Hepatocyte (in vitro differentiated cells): ENCODE measurements at regions not wholly inside any gene's neighbourhood (a gene's known extent, or its start where the extent isn't known, plus 50 kb on each side); places are given as distances from the start of the nearest gene placed in this dataset.

Source experiments
- DNase-seq: peaks from one replicate; pipeline ENCODE4 v3.0.0-alpha.2; 2016; ENCODE audit warnings: low spot score
- H2AFZ ChIP-seq: fragments of 200-600 bp; sonication (generic); 2 replicates; pipeline ENCODE4 v1.6.0; 2016; ENCODE audit warnings: antibody characterized with exemption, mild to moderate bottlenecking
- H3K27ac ChIP-seq: fragments of 200-600 bp; sonication (generic); 2 replicates; pipeline ENCODE4 v1.5.1; 2016; ENCODE audit warnings: mild to moderate bottlenecking
- H3K27me3 ChIP-seq: fragments of 200-600 bp; sonication (generic); 2 replicates; pipeline ENCODE4 v1.6.1; 2016
- H3K36me3 ChIP-seq: fragments of 200-600 bp; sonication (generic); replicated peaks from 2 replicates; pipeline ENCODE4 v1.5.1; 2016; ENCODE audit warnings: low read depth; ENCODE audit not compliant: insufficient read depth
- H3K4me1 ChIP-seq: fragments of 200-600 bp; sonication (generic); 2 replicates; pipeline ENCODE4 v1.5.1; 2016; ENCODE audit warnings: mild to moderate bottlenecking, moderate library complexity; ENCODE audit not compliant: insufficient read depth
- H3K4me2 ChIP-seq: fragments of 200-600 bp; sonication (generic); 2 replicates; pipeline ENCODE4 v1.6.0; 2016
- H3K4me3 ChIP-seq: fragments of 200-600 bp; sonication (generic); 2 replicates; pipeline ENCODE4 v1.5.1; 2016; ENCODE audit warnings: mild to moderate bottlenecking
- H3K79me2 ChIP-seq: fragments of 200-600 bp; sonication (generic); 2 replicates; pipeline ENCODE4 v1.6.0; 2017; ENCODE audit warnings: mild to moderate bottlenecking
- H3K9me2 ChIP-seq: fragments of 200-600 bp; sonication (generic); replicated peaks from 2 replicates; pipeline ENCODE4 v1.6.0; 2017; ENCODE audit warnings: mild to moderate bottlenecking; ENCODE audit not compliant: insufficient read depth
- H3K9me3 ChIP-seq: fragments of 200-600 bp; sonication (generic); 2 replicates; pipeline ENCODE4 v1.5.1; 2016; ENCODE audit warnings: low read depth, mild to moderate bottlenecking
- H4K20me1 ChIP-seq: fragments of 200-600 bp; sonication (generic); 2 replicates; pipeline ENCODE4 v1.6.0; 2016; ENCODE audit warnings: mild to moderate bottlenecking; ENCODE audit not compliant: insufficient read depth, poor library complexity, severe bottlenecking
- EZH2 ChIP-seq: fragments of 200-600 bp; sonication (generic); IDR thresholded peaks from 2 replicates; pipeline ENCODE4 v1.6.1; 2016; ENCODE audit warnings: antibody characterized with exemption, mild to moderate bottlenecking, borderline replicate concordance
- EZH2phosphoT487 ChIP-seq: fragments of 200-600 bp; sonication (generic); IDR thresholded peaks from one replicate; pipeline ENCODE4 v1.6.1; 2018; ENCODE audit warnings: antibody characterized with exemption, mild to moderate bottlenecking, low read depth, moderate library complexity; ENCODE audit not compliant: unreplicated experiment, severe bottlenecking
- WGBS: methylation state at CpG from one replicate; pipeline ENCODE4 v1.1.6; 2016; ENCODE audit warnings: low lambda C conversion rate; ENCODE audit errors: missing lambda C conversion rate; 5-methylcytosine and 5-hydroxymethylcytosine counted together
- TF ChIP-seq, protein P1 (sequence below): fragments of 200-600 bp; sonication (generic); IDR thresholded peaks from 2 replicates; pipeline ENCODE4 v1.5.1; 2016; ENCODE audit warnings: antibody characterized with exemption, mild to moderate bottlenecking; ENCODE audit not compliant: poor library complexity

DNA sequence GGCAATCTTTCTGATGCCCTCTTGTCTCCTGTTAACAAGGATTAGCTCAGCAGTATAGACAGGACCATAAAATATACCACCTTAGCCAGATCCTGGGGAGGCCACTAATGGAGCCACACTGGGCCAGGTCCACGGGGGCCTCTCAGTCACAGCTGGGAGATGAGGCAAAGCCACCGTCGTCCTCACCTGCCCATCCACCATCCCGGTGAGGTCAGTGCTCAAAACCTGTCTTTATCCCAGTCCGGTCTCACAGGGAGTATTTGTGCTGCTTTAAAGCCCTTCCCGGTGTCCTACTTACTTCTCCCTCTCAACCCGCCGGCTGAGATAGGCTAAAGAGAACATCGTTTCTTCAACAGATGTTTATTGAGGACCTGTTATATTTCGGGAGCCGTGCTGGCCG, 104.3 kb downstream of the EDN3 start:
- Histone ChIP-seq H4K20me1 (no peaks in the 10 kb centered on the region), H3K4me3 (no peak overlapping the region), H3K27ac (no peak overlapping the region), H3K9me2 (no peaks in the 10 kb centered on the region), H3K4me2 (no peak overlapping the region), H3K36me3 (no peaks in the 10 kb centered on the region), H3K4me1 (peaks cover 17% of the 10 kb centered on the region), H3K27me3 (peaks cover 56% of the 10 kb centered on the region), H2AFZ (no peak overlapping the region), H3K79me2 (no peaks in the 10 kb centered on the region), H3K9me3 (no peaks in the 10 kb centered on the region)
- WGBS, result 60% methylated on average over 12 of the region's 12 CpGs
- no peak for DNase-seq
- TF ChIP-seq EZH2, result no peak
- no peak for TF ChIP-seq EZH2phosphoT487
- TF ChIP-seq, protein P1, sequence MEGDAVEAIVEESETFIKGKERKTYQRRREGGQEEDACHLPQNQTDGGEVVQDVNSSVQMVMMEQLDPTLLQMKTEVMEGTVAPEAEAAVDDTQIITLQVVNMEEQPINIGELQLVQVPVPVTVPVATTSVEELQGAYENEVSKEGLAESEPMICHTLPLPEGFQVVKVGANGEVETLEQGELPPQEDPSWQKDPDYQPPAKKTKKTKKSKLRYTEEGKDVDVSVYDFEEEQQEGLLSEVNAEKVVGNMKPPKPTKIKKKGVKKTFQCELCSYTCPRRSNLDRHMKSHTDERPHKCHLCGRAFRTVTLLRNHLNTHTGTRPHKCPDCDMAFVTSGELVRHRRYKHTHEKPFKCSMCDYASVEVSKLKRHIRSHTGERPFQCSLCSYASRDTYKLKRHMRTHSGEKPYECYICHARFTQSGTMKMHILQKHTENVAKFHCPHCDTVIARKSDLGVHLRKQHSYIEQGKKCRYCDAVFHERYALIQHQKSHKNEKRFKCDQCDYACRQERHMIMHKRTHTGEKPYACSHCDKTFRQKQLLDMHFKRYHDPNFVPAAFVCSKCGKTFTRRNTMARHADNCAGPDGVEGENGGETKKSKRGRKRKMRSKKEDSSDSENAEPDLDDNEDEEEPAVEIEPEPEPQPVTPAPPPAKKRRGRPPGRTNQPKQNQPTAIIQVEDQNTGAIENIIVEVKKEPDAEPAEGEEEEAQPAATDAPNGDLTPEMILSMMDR, result no peak

DNA sequence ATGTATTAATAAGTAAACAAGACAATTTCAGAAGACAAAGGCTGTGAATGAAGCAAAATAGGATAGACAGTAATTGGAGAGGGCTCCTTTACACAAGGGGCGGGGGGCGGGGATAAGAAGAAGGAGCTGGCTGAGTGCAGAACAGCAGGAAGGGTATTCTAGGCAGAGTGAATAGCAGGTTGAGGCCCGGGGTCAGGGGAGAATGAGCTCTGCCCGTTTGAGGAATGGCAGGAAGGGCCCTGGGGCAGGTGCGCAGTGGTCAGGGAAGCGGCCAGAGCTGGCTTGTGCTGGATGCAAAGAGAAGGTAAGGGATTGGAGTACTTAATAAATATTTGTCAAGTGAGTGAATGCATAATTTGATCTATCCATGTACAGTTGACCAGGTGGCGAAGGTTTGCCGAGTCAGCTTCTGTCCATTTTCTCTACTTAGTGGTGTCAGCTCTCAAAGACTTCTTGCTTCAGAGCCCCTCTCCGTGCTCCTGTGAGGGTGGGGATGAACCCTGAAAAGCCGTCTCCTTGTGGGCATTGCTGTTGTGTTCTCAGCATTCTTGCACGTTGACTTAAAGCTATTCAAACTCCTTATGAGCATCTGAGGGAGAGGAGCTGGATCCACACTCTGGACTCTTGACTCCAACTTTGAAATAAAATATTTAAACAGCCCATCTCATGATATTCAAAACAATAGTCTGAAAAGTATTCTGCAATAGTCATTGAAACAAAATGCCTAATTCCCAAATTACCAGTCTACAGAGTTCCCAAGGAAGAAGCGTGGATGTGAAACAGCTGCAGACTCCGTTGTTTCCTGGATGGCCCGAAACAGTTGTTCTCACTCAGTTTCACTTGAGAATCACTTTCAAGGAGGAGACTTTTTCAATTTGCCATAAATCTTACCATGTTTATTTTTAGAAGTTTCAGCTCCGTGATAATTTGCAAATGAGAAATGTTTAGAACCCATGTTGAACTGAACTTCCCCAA, 105.1 kb downstream of the EDN3 start:
- H3K4me2 ChIP-seq, result no peak overlapping the region
- TF ChIP-seq EZH2phosphoT487 (no peak), EZH2 (no peak)
- TF ChIP-seq, protein P1, result no peak
- no peak overlapping the region for H3K4me3 ChIP-seq
- H3K36me3 ChIP-seq, result no peaks in the 10 kb centered on the region
- WGBS, result 73% methylated on average over 15 of the region's 15 CpGs
- no peak overlapping the region for H3K27ac ChIP-seq
- no peaks in the 10 kb centered on the region for H3K79me2 ChIP-seq
- H3K4me1 ChIP-seq, result peaks cover 13% of the 10 kb centered on the region
- DNase-seq, result no peak
- H3K9me2 ChIP-seq, result no peaks in the 10 kb centered on the region
- no peaks in the 10 kb centered on the region for H3K9me3 ChIP-seq
- peaks cover 56% of the 10 kb centered on the region for H3K27me3 ChIP-seq
- H2AFZ ChIP-seq, result no peak overlapping the region
- H4K20me1 ChIP-seq, result no peaks in the 10 kb centered on the region

DNA sequence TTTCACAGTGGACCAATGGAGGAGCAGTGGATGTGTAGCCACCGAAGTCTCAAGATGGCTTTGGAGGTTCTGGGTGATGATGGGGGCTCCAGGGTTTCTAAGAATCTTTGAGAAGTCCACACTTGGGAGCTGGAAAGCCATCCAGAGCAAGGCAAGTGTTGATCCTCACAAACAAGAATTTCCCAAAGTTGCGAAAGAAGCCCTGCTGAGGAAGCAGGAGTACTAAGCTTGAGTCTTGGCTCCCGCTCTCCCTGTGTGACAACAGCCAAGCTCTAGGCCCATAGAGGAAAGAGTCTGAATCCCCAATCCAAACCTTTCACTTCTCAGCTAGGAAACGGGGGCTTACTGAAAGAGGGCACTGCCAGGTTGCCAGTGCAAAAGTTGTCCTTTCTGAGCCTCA, 106.0 kb downstream of the EDN3 start:
- Histone ChIP-seq H3K27me3 (peaks cover 48% of the 10 kb centered on the region), H2AFZ (no peak overlapping the region), H3K36me3 (no peaks in the 10 kb centered on the region), H3K27ac (no peak overlapping the region), H3K79me2 (no peaks in the 10 kb centered on the region), H4K20me1 (no peaks in the 10 kb centered on the region), H3K4me1 (peaks cover 13% of the 10 kb centered on the region), H3K4me2 (no peak overlapping the region), H3K9me2 (no peaks in the 10 kb centered on the region), H3K9me3 (no peaks in the 10 kb centered on the region), H3K4me3 (no peak overlapping the region)
- no peak for DNase-seq
- TF ChIP-seq, protein P1, result no peak
- no peak for TF ChIP-seq EZH2phosphoT487
- no peak for TF ChIP-seq EZH2
- 89% methylated on average over 4 of the region's 4 CpGs for WGBS
